BE2C (cell line): ENCODE measurements at regions not wholly inside any gene's neighbourhood (a gene's known extent, or its start where the extent isn't known, plus 50 kb on each side); places are given as distances from the start of the nearest gene placed in this dataset.

Experiments
- DNase-seq: peaks from one replicate; pipeline ENCODE4 v3.0.0-alpha.2; 2020
- H3K27me3 ChIP-seq: fragments of 250-450 bp; sonication (Bioruptor Pico); 2 replicates; pipeline ENCODE4 v1.5.1; 2020; ENCODE audit warnings: mild to moderate bottlenecking
- H3K36me3 ChIP-seq: fragments of 250-450 bp; sonication (Bioruptor Pico); 2 replicates; pipeline ENCODE4 v1.5.1; 2020; ENCODE audit warnings: mild to moderate bottlenecking
- H3K4me1 ChIP-seq: fragments of 250-450 bp; sonication (Bioruptor Pico); 2 replicates; pipeline ENCODE4 v1.5.1; 2020
- H3K4me3 ChIP-seq: 2 replicates; pipeline ENCODE4 v1.5.1; 2011; ENCODE audit warnings: low read depth, low read length
- H3K9me3 ChIP-seq: fragments of 250-450 bp; sonication (Bioruptor Pico); 2 replicates; pipeline ENCODE4 v1.5.1; 2020
- TF ChIP-seq, protein P1 (sequence below): IDR thresholded peaks from 2 replicates; pipeline ENCODE4 v1.5.1; 2012; ENCODE audit warnings: mild to moderate bottlenecking, low read depth, low read length

DNA sequence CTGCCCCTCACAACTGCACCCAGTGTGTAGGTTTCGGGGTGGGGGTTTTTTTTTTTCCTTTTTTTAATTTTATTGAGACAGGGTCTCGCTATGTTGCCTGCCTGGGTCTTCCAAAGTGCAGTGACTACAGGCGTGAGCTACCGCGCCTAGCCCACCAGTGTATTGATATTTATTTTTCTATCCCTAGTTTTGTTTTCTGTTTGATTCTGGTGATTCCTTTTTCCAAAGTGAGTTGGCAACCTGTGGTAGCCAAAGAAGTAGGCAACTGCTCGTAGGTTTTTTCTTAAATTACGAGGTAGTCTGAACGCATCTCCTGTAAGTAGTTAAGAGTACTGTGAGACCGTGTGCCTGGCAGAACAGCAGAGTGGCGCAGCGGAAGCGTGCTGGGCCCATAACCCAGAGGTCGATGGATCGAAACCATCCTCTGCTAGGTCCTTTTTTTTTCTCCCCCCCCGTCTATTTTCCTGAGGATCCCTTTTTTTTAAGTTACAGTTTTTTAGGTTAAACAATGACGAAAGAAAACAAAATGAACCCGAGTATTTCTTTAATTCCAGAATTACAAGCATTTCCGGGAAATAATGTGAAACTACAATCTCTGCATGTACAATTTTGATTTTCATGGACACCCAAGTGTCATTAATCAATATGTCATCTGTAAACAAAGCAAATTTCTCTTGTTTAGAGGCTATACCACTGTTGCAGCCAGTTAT, 78.7 kb upstream of the BTN3A2 start:
- peak overlapping the region; percentile 88 for H3K4me3 ChIP-seq
- DNase-seq, result peak; percentile 21
- TF ChIP-seq, protein P1, sequence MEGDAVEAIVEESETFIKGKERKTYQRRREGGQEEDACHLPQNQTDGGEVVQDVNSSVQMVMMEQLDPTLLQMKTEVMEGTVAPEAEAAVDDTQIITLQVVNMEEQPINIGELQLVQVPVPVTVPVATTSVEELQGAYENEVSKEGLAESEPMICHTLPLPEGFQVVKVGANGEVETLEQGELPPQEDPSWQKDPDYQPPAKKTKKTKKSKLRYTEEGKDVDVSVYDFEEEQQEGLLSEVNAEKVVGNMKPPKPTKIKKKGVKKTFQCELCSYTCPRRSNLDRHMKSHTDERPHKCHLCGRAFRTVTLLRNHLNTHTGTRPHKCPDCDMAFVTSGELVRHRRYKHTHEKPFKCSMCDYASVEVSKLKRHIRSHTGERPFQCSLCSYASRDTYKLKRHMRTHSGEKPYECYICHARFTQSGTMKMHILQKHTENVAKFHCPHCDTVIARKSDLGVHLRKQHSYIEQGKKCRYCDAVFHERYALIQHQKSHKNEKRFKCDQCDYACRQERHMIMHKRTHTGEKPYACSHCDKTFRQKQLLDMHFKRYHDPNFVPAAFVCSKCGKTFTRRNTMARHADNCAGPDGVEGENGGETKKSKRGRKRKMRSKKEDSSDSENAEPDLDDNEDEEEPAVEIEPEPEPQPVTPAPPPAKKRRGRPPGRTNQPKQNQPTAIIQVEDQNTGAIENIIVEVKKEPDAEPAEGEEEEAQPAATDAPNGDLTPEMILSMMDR, result no peak
- H3K36me3 ChIP-seq, result no peaks in the 10 kb centered on the region
- no peaks in the 10 kb centered on the region for H3K4me1 ChIP-seq
- H3K27me3 ChIP-seq, result no peaks in the 10 kb centered on the region
- no peaks in the 10 kb centered on the region for H3K9me3 ChIP-seq

DNA sequence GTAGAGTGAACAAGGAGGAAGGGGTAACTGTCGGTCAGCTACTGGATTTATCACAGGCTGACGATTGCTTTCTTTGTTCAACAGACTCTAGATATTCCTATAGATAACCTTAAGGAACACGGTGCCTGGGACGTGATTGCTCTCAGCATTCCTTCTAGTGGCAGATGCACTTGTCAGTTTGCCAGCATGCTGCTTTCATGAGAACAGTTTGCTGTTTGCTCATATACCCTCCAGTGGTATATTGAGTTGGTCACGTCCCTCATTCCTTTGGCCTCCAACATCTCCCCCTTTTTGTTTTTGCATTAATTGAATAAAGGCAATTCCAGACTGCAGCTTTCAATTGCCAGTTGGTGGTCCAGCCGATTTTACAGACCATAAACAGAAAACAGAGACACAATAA, 76.8 kb upstream of the BTN3A2 start:
- TF ChIP-seq, protein P1, result no peak
- no peak for DNase-seq
- H3K27me3 ChIP-seq, result no peaks in the 10 kb centered on the region

GRCh38 chr6:26290941-26291340, 74.1 kb upstream of the BTN3A2 start:
- H3K9me3 ChIP-seq, result no peaks in the 10 kb centered on the region
- no peaks in the 10 kb centered on the region for H3K27me3 ChIP-seq
- TF ChIP-seq, protein P1, result no peak
- DNase-seq, result no peak
- H3K4me1 ChIP-seq, result peaks cover under 1% of the 10 kb centered on the region; the same call in 1 of the 2 replicates
- H3K4me3 ChIP-seq, result no peak overlapping the region
- no peaks in the 10 kb centered on the region for H3K36me3 ChIP-seq

More for the DNA sequence above, 76.8 kb upstream of the BTN3A2 start:
- H3K4me3 ChIP-seq, result no peak overlapping the region
- H3K4me1 ChIP-seq, result no peaks in the 10 kb centered on the region
- H3K9me3 ChIP-seq, result no peaks in the 10 kb centered on the region
- no peaks in the 10 kb centered on the region for H3K36me3 ChIP-seq

DNA sequence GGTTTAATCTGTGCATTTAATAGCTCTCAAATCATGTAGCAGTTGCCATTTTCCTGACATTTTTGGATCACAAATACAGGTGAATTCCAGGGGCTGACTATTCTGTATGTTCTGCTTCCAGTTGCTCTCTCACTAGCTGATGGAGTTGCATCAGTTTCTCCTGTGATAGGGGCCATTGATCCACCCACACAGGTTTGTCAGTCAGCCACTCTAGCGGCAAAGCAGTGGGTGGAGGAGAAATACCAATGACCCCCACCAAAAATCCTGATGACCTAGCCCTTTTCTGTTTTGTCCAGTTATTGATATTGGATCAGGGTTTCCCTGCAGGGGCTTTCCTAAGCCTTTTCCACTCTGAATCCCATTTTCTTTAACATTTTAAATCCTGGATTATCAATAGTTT, 72.3 kb upstream of the BTN3A2 start:
- no peaks in the 10 kb centered on the region for H3K9me3 ChIP-seq
- H3K4me1 ChIP-seq, result peaks cover 4% of the 10 kb centered on the region; the same call in 1 of the 2 replicates
- TF ChIP-seq, protein P1, result no peak
- no peaks in the 10 kb centered on the region for H3K27me3 ChIP-seq
- DNase-seq, result no peak
- H3K4me3 ChIP-seq, result no peak overlapping the region
- H3K36me3 ChIP-seq, result no peaks in the 10 kb centered on the region

DNA sequence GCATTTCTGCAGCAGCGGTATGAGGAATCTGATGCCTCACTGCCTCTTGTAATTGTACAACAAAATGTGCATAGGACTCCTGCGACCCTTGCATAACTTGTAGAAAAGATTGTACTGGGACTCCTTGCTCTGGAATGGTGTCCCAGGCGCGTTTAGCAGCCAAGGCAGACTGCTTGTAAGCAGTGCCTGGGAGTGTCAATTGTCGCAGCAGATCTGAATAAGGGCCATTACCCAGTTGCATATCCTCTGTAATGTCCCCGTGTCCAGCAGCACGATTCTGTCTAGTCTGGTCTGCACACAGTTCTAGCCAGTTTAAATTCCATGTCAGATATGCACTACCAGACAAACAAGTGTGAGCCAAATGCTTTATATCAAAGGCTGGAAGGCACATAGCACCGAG, 70.7 kb upstream of the BTN3A2 start:
- no peaks in the 10 kb centered on the region for H3K27me3 ChIP-seq
- H3K36me3 ChIP-seq, result no peaks in the 10 kb centered on the region
- H3K9me3 ChIP-seq, result no peaks in the 10 kb centered on the region
- no peak for DNase-seq
- no peak overlapping the region for H3K4me3 ChIP-seq
- H3K4me1 ChIP-seq, result peaks cover 4% of the 10 kb centered on the region; the same call in 1 of the 2 replicates
- TF ChIP-seq, protein P1, result no peak
